ENCODE measurements at regions not wholly inside any gene's neighbourhood (a gene's known extent, or its start where the extent isn't known, plus 50 kb on each side); places are given as distances from the start of the nearest gene placed in this dataset.
"Not testable (repeated sequence)": the region's sequence is repeated elsewhere in the genome, so short reads cannot be mapped to it uniquely, and the experiment has no call there.

DNA sequence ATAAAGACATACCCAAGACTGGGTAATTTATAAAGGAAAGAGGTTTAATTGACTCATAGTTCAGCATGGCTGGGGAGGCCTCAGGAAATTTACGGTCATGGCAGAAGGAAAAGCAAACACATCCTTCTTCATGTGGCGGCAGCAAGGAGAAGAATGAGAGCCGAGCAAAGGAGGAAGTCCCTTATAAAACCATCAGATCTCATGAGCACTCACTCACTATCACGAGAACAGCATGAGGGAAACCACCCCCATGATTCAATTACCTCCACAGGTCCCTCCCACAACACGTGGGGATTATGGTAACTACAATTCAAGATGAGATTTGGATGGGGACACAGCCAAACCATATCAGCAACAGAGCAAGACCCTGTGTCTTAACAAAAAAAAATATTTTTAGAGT lies 98.8 kb upstream of the UBAC2 start:
- TF ChIP-seq, protein P1, sequence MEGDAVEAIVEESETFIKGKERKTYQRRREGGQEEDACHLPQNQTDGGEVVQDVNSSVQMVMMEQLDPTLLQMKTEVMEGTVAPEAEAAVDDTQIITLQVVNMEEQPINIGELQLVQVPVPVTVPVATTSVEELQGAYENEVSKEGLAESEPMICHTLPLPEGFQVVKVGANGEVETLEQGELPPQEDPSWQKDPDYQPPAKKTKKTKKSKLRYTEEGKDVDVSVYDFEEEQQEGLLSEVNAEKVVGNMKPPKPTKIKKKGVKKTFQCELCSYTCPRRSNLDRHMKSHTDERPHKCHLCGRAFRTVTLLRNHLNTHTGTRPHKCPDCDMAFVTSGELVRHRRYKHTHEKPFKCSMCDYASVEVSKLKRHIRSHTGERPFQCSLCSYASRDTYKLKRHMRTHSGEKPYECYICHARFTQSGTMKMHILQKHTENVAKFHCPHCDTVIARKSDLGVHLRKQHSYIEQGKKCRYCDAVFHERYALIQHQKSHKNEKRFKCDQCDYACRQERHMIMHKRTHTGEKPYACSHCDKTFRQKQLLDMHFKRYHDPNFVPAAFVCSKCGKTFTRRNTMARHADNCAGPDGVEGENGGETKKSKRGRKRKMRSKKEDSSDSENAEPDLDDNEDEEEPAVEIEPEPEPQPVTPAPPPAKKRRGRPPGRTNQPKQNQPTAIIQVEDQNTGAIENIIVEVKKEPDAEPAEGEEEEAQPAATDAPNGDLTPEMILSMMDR (IDR thresholded peaks at IDR 0.05), result not testable (repeated sequence)
- not testable (repeated sequence) for TF ChIP-seq POLR2A (IDR thresholded peaks at IDR 0.05)
